ENCODE measurements at regions not wholly inside any gene's neighbourhood (a gene's known extent, or its start where the extent isn't known, plus 50 kb on each side); places are given as distances from the start of the nearest gene placed in this dataset.

DNA sequence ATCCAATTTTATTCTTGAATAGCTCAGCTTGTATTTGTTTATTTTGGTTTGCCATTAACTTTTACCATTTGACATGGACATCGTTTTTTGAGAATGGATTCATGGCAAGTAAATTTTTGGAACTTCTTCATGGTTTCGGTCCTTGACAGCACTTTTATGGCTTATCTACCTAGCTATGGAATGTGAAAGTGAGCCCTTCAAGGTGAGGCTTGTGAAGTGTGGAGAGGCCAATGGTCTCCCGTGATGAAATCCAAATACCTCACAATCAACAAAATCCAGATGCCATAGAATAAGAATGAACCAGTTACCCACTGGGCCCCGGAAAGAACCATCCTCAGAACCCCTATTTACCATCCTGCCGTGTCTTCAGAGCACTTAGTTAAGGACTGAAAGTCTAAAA lies 978.8 kb downstream of the FSCB start (continued):
- TF ChIP-seq, protein P1, sequence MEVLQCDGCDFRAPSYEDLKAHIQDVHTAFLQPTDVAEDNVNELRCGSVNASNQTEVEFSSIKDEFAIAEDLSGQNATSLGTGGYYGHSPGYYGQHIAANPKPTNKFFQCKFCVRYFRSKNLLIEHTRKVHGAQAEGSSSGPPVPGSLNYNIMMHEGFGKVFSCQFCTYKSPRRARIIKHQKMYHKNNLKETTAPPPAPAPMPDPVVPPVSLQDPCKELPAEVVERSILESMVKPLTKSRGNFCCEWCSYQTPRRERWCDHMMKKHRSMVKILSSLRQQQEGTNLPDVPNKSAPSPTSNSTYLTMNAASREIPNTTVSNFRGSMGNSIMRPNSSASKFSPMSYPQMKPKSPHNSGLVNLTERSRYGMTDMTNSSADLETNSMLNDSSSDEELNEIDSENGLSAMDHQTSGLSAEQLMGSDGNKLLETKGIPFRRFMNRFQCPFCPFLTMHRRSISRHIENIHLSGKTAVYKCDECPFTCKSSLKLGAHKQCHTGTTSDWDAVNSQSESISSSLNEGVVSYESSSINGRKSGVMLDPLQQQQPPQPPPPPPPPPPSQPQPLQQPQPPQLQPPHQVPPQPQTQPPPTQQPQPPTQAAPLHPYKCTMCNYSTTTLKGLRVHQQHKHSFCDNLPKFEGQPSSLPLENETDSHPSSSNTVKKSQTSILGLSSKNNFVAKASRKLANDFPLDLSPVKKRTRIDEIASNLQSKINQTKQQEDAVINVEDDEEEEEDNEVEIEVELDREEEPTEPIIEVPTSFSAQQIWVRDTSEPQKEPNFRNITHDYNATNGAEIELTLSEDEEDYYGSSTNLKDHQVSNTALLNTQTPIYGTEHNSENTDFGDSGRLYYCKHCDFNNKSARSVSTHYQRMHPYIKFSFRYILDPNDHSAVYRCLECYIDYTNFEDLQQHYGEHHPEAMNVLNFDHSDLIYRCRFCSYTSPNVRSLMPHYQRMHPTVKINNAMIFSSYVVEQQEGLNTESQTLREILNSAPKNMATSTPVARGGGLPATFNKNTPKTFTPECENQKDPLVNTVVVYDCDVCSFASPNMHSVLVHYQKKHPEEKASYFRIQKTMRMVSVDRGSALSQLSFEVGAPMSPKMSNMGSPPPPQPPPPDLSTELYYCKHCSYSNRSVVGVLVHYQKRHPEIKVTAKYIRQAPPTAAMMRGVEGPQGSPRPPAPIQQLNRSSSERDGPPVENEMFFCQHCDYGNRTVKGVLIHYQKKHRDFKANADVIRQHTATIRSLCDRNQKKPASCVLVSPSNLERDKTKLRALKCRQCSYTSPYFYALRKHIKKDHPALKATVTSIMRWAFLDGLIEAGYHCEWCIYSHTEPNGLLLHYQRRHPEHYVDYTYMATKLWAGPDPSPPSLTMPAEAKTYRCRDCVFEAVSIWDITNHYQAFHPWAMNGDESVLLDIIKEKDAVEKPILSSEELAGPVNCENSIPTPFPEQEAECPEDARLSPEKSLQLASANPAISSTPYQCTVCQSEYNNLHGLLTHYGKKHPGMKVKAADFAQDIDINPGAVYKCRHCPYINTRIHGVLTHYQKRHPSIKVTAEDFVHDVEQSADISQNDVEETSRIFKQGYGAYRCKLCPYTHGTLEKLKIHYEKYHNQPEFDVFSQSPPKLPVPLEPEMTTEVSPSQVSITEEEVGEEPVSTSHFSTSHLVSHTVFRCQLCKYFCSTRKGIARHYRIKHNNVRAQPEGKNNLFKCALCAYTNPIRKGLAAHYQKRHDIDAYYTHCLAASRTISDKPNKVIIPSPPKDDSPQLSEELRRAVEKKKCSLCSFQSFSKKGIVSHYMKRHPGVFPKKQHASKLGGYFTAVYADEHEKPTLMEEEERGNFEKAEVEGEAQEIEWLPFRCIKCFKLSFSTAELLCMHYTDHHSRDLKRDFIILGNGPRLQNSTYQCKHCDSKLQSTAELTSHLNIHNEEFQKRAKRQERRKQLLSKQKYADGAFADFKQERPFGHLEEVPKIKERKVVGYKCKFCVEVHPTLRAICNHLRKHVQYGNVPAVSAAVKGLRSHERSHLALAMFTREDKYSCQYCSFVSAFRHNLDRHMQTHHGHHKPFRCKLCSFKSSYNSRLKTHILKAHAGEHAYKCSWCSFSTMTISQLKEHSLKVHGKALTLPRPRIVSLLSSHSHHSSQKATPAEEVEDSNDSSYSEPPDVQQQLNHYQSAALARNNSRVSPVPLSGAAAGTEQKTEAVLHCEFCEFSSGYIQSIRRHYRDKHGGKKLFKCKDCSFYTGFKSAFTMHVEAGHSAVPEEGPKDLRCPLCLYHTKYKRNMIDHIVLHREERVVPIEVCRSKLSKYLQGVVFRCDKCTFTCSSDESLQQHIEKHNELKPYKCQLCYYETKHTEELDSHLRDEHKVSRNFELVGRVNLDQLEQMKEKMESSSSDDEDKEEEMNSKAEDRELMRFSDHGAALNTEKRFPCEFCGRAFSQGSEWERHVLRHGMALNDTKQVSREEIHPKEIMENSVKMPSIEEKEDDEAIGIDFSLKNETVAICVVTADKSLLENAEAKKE (CRISPR knock-in tag; IDR thresholded peaks at IDR 0.05), result no peak

DNA sequence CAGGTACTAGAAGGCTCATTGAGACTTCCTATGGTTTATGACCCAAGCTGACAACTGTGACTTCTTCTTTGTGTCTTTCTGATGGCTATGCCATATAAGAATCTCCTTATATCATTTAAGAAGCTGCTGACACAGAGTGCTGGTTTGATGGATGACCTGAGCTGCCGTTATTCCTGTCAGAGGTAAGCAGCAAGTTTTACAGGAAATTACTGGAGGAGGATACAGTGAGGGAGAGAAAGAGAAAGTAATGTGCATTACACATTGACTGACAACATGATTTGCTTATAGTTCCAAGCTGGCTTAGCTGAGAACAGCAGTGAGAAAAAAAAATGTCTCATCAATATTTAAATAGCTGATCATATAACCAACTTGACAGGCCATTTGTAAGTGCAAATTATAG lies 981.4 kb downstream of the FSCB start:
- Mint-ChIP-seq H3K27me3 (ENCODE audit: insufficient read depth, low read depth, poor library complexity) (no peaks in the 10 kb centered on the region), H3K4me1 (no peaks in the 10 kb centered on the region), H3K4me3 (no peak overlapping the region), H3K9me3 (no peaks in the 10 kb centered on the region), H3K36me3 (ENCODE audit: low read depth) (no peaks in the 10 kb centered on the region), H3K27ac (no peak overlapping the region)
- ATAC-seq (no peak), DNase-seq (ENCODE audit: low spot score) (no peak)
- no peaks in the 10 kb centered on the region for H3K36me3 ChIP-seq (ENCODE audit: insufficient read depth)
- no peak overlapping the region for H3K4me2 ChIP-seq
- no peak overlapping the region for H3K4me3 ChIP-seq
- no peak overlapping the region for H2AFZ ChIP-seq
- H3K27ac ChIP-seq (ENCODE audit: low read depth), result no peak overlapping the region
- peaks cover 3% of the 10 kb centered on the region; the same call in 1 of the 2 replicates for H3K9me2 ChIP-seq (ENCODE audit: insufficient read depth)
- H3K27me3 ChIP-seq (ENCODE audit: insufficient read depth), result no peaks in the 10 kb centered on the region
- H3K79me2 ChIP-seq (replicated peaks; ENCODE audit: insufficient read depth), result no peaks in the 10 kb centered on the region
- H3F3A ChIP-seq (replicated peaks; ENCODE audit: low read depth), result no peaks in the 10 kb centered on the region
- no peaks in the 10 kb centered on the region for H3K4me1 ChIP-seq (ENCODE audit: insufficient read depth)
- H4K20me1 ChIP-seq (replicated peaks; ENCODE audit: insufficient read depth), result no peaks in the 10 kb centered on the region
- TF ChIP-seq ZNF114 (CRISPR knock-in tag; IDR thresholded peaks at IDR 0.05) (no peak), STAT1 (IDR thresholded peaks at IDR 0.05; ENCODE audit: unreplicated experiment) (no peak), EZH2 (IDR thresholded peaks at IDR 0.05; ENCODE audit: low read depth, unreplicated experiment) (no peak), CREB1 (CRISPR knock-in tag; IDR thresholded peaks at IDR 0.05; ENCODE audit: low read depth) (no peak), ZNF331 (CRISPR knock-in tag; IDR thresholded peaks at IDR 0.05; ENCODE audit: low read depth) (no peak)
- TF ChIP-seq, protein P2, sequence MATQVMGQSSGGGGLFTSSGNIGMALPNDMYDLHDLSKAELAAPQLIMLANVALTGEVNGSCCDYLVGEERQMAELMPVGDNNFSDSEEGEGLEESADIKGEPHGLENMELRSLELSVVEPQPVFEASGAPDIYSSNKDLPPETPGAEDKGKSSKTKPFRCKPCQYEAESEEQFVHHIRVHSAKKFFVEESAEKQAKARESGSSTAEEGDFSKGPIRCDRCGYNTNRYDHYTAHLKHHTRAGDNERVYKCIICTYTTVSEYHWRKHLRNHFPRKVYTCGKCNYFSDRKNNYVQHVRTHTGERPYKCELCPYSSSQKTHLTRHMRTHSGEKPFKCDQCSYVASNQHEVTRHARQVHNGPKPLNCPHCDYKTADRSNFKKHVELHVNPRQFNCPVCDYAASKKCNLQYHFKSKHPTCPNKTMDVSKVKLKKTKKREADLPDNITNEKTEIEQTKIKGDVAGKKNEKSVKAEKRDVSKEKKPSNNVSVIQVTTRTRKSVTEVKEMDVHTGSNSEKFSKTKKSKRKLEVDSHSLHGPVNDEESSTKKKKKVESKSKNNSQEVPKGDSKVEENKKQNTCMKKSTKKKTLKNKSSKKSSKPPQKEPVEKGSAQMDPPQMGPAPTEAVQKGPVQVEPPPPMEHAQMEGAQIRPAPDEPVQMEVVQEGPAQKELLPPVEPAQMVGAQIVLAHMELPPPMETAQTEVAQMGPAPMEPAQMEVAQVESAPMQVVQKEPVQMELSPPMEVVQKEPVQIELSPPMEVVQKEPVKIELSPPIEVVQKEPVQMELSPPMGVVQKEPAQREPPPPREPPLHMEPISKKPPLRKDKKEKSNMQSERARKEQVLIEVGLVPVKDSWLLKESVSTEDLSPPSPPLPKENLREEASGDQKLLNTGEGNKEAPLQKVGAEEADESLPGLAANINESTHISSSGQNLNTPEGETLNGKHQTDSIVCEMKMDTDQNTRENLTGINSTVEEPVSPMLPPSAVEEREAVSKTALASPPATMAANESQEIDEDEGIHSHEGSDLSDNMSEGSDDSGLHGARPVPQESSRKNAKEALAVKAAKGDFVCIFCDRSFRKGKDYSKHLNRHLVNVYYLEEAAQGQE (IDR thresholded peaks at IDR 0.05; ENCODE audit: unreplicated experiment), result no peak
- TF ChIP-seq, protein P3, sequence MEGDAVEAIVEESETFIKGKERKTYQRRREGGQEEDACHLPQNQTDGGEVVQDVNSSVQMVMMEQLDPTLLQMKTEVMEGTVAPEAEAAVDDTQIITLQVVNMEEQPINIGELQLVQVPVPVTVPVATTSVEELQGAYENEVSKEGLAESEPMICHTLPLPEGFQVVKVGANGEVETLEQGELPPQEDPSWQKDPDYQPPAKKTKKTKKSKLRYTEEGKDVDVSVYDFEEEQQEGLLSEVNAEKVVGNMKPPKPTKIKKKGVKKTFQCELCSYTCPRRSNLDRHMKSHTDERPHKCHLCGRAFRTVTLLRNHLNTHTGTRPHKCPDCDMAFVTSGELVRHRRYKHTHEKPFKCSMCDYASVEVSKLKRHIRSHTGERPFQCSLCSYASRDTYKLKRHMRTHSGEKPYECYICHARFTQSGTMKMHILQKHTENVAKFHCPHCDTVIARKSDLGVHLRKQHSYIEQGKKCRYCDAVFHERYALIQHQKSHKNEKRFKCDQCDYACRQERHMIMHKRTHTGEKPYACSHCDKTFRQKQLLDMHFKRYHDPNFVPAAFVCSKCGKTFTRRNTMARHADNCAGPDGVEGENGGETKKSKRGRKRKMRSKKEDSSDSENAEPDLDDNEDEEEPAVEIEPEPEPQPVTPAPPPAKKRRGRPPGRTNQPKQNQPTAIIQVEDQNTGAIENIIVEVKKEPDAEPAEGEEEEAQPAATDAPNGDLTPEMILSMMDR (conservative IDR thresholded peaks at IDR 0.05; ENCODE audit: low read depth in 2 of 2), result no peak

Measured in GM23338 (cell line).